Naive thymus-derived CD4-positive, alpha-beta T cell (primary cell): ENCODE measurements at regions not wholly inside any gene's neighbourhood (a gene's known extent, or its start where the extent isn't known, plus 50 kb on each side); places are given as distances from the start of the nearest gene placed in this dataset.

Experiments used
- ATAC-seq: fragments of 150-1000 bp; cut with Tn5 transposase; 2 replicates; pipeline ENCODE4 v1.10.0; 2021; ENCODE audit warnings: mild to moderate bottlenecking, moderate library complexity
- CTCF ChIA-PET: fragments of 350-600 bp; sonication (Branson Sonifier 250); formaldehyde crosslinking; loops from one replicate; lab custom pipeline; 2021; ENCODE audit warnings: antibody characterized with exemption; lab: Charles Lee
- POLR2A ChIA-PET: fragments of 350-600 bp; sonication (Branson Sonifier 250); formaldehyde crosslinking; loops from one replicate; lab custom pipeline; 2021; ENCODE audit warnings: antibody characterized with exemption, inconsistent platforms; lab: Charles Lee
- DNase-seq, 9 donors: peaks; one replicate each; pipeline versions ENCODE4 v3.0.0 to v3.0.0-alpha.2; 2020 to 2022; ENCODE audit warnings: mixed read lengths in 1 of 9
- H3K27ac ChIP-seq: one replicate; pipeline ENCODE4 v1.7.0; 2013; ENCODE audit warnings: mild to moderate bottlenecking, low read depth, low read length, moderate library complexity
- H3K27me3 ChIP-seq, 2 donors: one replicate each; pipeline ENCODE4 v1.7.0; 2013; ENCODE audit warnings: low read length in 2 of 2, mild to moderate bottlenecking in 2 of 2, moderate library complexity in 2 of 2; ENCODE audit not compliant: control insufficient read depth in 2 of 2, insufficient read depth in 2 of 2
- H3K36me3 ChIP-seq, 3 experiments: 1 replicate in 2 of 3; 2 replicates in 1 of 3; pipeline ENCODE4 v1.7.0; 2013; ENCODE audit warnings: low read length in 3 of 3, mild to moderate bottlenecking in 3 of 3, moderate library complexity in 1 of 3; ENCODE audit not compliant: insufficient read depth in 3 of 3, control insufficient read depth in 2 of 3
- H3K4me1 ChIP-seq, 2 donors: one replicate each; pipeline ENCODE4 v1.7.0; 2013; ENCODE audit warnings: low read length in 2 of 2, mild to moderate bottlenecking in 2 of 2, moderate library complexity in 1 of 2; ENCODE audit not compliant: control insufficient read depth in 2 of 2, insufficient read depth in 2 of 2
- H3K4me3 ChIP-seq: 2 replicates; pipeline ENCODE4 v1.7.0; 2013; ENCODE audit warnings: mild to moderate bottlenecking, low read length
- H3K9me3 ChIP-seq, 3 experiments: 1 replicate in 2 of 3; 2 replicates in 1 of 3; pipeline ENCODE4 v1.7.0; 2013; ENCODE audit warnings: low read length in 3 of 3; ENCODE audit not compliant: control insufficient read depth in 2 of 3
- H3K27ac Mint-ChIP-seq, 9 donors: one replicate each; pipeline ENCODE4 v1.8.0; 2020 to 2022; ENCODE audit warnings: mixed read lengths in 9 of 9, mild to moderate bottlenecking in 8 of 9, moderate library complexity in 5 of 9, inconsistent platforms in 2 of 9
- H3K27me3 Mint-ChIP-seq, 5 donors: one replicate each; pipeline ENCODE4 v1.8.0; 2021 to 2022; ENCODE audit warnings: mixed read lengths in 5 of 5, mild to moderate bottlenecking in 1 of 5
- H3K36me3 Mint-ChIP-seq, 5 donors: one replicate each; pipeline ENCODE4 v1.8.0; 2020 to 2022; ENCODE audit warnings: mixed read lengths in 5 of 5, mild to moderate bottlenecking in 3 of 5, inconsistent platforms in 1 of 5
- H3K4me1 Mint-ChIP-seq, 7 donors: one replicate each; pipeline ENCODE4 v1.8.0; 2020 to 2022; ENCODE audit warnings: mixed read lengths in 7 of 7, mild to moderate bottlenecking in 3 of 7, inconsistent platforms in 1 of 7
- H3K4me3 Mint-ChIP-seq, 10 donors: one replicate each; pipeline ENCODE4 v1.8.0; 2020 to 2022; ENCODE audit warnings: mild to moderate bottlenecking in 10 of 10, mixed read lengths in 10 of 10, moderate library complexity in 6 of 10, inconsistent platforms in 2 of 10
- H3K9me3 Mint-ChIP-seq, 11 donors: one replicate each; pipeline ENCODE4 v1.8.0; 2020 to 2022; ENCODE audit warnings: mixed read lengths in 11 of 11, mild to moderate bottlenecking in 4 of 11, inconsistent platforms in 1 of 11, moderate library complexity in 1 of 11
- intact Hi-C, 2 donors: fragments of 100-400 bp; cut with micrococcal nuclease; formaldehyde crosslinking; loops; one replicate each; pipeline ENCODE4 v1.15.1; 2023

DNA sequence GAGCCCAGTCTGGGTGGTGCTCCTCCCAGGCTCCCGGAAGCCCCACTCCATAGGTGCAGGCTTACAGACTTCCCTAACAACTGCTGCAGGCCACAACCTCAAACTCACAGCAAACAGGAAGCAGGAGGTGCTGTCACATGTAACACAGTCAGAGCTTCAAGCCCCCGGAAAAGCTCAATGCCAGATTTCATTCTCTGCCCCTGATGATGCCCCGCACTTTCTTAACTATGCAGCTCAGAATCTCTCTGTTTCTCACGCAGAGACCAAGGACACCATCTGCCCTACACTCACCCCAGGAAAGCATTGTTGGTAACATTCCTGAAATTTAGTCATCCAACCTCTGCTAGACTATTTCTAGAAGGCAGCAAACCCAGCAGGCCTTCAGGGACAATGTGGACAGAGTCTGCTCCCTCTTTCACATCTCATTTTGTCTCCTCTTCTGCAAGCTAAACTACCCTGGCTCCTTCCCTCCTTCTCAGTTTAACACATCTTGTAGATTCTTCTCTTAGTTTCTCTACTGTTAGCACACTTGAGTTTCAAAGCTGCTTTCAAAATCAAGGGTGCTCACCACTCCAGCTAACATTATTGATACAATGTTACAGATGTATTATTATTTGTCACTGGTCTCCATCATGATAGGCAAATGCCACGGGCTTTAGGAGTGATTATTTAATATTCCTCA, 162.5 kb downstream of the KCTD12 start:
- intact Hi-C loops, result loop anchor here in 1 of 2 donors (2.0 kb wide), 1 partner anchor 163 kb away; the partner anchor contains the start of gene KCTD12

DNA sequence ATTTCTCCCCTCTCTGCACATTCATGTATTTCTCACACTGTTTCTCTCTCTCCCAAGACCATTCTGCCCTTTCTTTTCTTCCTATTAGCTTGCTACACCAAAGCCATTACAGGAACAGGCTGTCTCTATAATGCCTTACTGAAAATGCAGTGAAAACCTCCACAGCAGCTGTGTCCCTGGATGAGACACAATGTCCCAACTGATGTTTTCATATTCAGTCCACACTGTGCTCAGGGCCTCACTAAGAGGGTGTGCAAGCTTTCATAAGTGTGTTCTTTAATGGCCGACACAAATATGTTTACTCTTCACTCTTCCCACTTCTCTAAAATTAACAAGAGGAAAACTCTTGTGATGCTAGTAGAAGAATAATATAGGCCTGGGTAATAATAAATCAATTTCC, 163.4 kb downstream of the KCTD12 start:
- DNase-seq (no peak), ATAC-seq (no peak)
- peaks cover 0 to 8% of the 10 kb centered on the region in 2 donors for H3K4me1 ChIP-seq
- intact Hi-C loops, result loop anchor here in 1 of 2 donors (2.0 kb wide), 1 partner anchor 164 kb away; the partner anchor contains the start of gene KCTD12
- Mint-ChIP-seq H3K4me1 (no peaks in the 10 kb centered on the region), H3K27ac (no peak overlapping the region), H3K9me3 (peaks cover 0 to 11% (median 2%) of the 10 kb centered on the region in 11 donors), H3K4me3 (no peak overlapping the region), H3K36me3 (no peaks in the 10 kb centered on the region), H3K27me3 (peaks cover 0 to 3% (median 0%) of the 10 kb centered on the region in 5 donors)
- H3K36me3 ChIP-seq, result no peaks in the 10 kb centered on the region
- no peak overlapping the region for H3K4me3 ChIP-seq
- no peak overlapping the region for H3K27ac ChIP-seq
- no peaks in the 10 kb centered on the region for H3K9me3 ChIP-seq
- CTCF ChIA-PET, result interaction anchor here (2.1 kb wide), 1 partner anchor 12 kb away, joined by 4 read pairs; no protein-coding TSS in a partner anchor
- H3K27me3 ChIP-seq, result no peaks in the 10 kb centered on the region
- POLR2A ChIA-PET, result interaction anchor here (0.6 kb wide), 2 partner anchors 28 to 156 kb away, joined by 3 to 5 read pairs; no protein-coding TSS in a partner anchor

More for the DNA sequence above, 162.5 kb downstream of the KCTD12 start:
- peaks cover 0 to 6% (median 2%) of the 10 kb centered on the region in 11 donors for H3K9me3 Mint-ChIP-seq
- Histone ChIP-seq H3K9me3 (no peaks in the 10 kb centered on the region), H3K4me3 (peak overlapping the region; percentile 22), H3K36me3 (no peaks in the 10 kb centered on the region), H3K27me3 (no peaks in the 10 kb centered on the region), H3K4me1 (peaks cover 0 to 8% of the 10 kb centered on the region in 2 donors), H3K27ac (no peak overlapping the region)
- H3K27me3 Mint-ChIP-seq, result peaks cover 0 to 3% (median 0%) of the 10 kb centered on the region in 5 donors
- H3K4me3 Mint-ChIP-seq, result no peak overlapping the region
- no peak overlapping the region for H3K27ac Mint-ChIP-seq
- ChIA-PET POLR2A (interaction anchor here (1.0 kb wide), 1 partner anchor 160 kb away, joined by 3 read pairs; no protein-coding TSS in a partner anchor), CTCF (interaction anchor here (0.7 to 2.1 kb wide), 2 partner anchors 11 to 180 kb away, joined by 3 to 4 read pairs; no protein-coding TSS in a partner anchor)
- ATAC-seq (peak; percentile 72), DNase-seq (peak in 5 of 9 donors; percentile 15 to 29 (median 26))
- H3K4me1 Mint-ChIP-seq, result no peaks in the 10 kb centered on the region
- no peaks in the 10 kb centered on the region for H3K36me3 Mint-ChIP-seq

DNA sequence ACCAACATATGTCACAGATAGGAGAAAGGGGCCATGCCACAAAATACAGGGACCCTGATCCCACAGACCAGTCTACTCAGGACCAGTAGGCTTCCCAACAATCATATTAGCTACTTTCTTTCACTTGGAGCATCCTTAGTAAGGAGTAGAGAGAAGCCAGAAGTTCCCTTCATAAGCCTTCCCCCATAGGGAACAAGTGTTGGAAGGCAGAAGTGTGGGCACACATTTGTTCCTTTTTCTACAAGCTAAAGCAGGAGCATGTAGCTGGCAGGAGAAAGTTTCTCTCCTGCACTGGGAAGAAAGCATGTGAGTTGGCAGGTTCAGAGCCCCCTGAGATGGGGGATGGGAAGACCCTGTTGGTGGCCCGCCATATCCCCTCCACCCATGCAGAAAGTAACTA, 165.4 kb downstream of the KCTD12 start:
- H3K4me3 Mint-ChIP-seq, result no peak overlapping the region
- CTCF ChIA-PET, result no interaction called here
- H3K9me3 ChIP-seq, result no peaks in the 10 kb centered on the region

DNA sequence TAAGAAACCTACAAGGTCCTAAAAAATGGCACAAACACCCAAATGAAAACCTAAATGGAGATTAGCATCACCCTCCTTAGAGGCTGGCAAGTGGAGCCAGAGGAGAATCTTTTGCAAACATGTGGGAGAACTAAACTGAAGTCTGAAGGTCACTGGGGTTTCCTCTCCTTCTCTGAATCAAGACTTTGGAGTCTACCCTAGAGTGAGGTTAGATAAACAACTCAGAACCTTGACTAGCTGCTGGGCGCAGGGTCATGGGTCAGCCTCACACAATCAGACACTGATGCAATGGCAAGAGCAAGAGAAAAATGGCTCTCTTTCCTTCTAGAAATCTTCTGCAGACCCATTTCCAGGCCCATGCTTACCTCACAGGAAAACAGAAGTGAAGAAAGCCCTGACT, 165.8 kb downstream of the KCTD12 start:
- H3K4me3 ChIP-seq, result no peak overlapping the region
- H3K4me1 Mint-ChIP-seq, result no peaks in the 10 kb centered on the region
- no peaks in the 10 kb centered on the region for H3K9me3 ChIP-seq
- peaks cover 0 to 8% of the 10 kb centered on the region in 2 donors for H3K4me1 ChIP-seq
- no peak overlapping the region for H3K27ac ChIP-seq
- CTCF ChIA-PET, result no interaction called here
- H3K36me3 Mint-ChIP-seq, result no peaks in the 10 kb centered on the region
- peaks cover 0 to 6% (median 0%) of the 10 kb centered on the region in 5 donors for H3K27me3 Mint-ChIP-seq
- H3K36me3 ChIP-seq, result no peaks in the 10 kb centered on the region
- H3K9me3 Mint-ChIP-seq, result peaks cover 0 to 6% (median 0%) of the 10 kb centered on the region in 11 donors
- H3K27me3 ChIP-seq, result no peaks in the 10 kb centered on the region
- no peak overlapping the region for H3K27ac Mint-ChIP-seq
- POLR2A ChIA-PET, result interaction anchor here (0.5 kb wide), 1 partner anchor 1191 kb away, joined by 3 read pairs; no protein-coding TSS in a partner anchor
- DNase-seq, result no peak
- no peak for ATAC-seq
- intact Hi-C loops, result no loop called here
- no peak overlapping the region for H3K4me3 Mint-ChIP-seq

More for the DNA sequence above, 165.4 kb downstream of the KCTD12 start:
- POLR2A ChIA-PET, result no interaction called here
- Mint-ChIP-seq H3K9me3 (peaks cover 0 to 6% (median 0%) of the 10 kb centered on the region in 11 donors), H3K4me1 (no peaks in the 10 kb centered on the region), H3K27me3 (peaks cover 0 to 4% (median 0%) of the 10 kb centered on the region in 5 donors), H3K27ac (no peak overlapping the region), H3K36me3 (no peaks in the 10 kb centered on the region)
- intact Hi-C loops, result no loop called here
- H3K4me1 ChIP-seq, result peaks cover 0 to 8% of the 10 kb centered on the region in 2 donors
- no peak overlapping the region for H3K27ac ChIP-seq
- H3K4me3 ChIP-seq, result no peak overlapping the region
- H3K27me3 ChIP-seq, result no peaks in the 10 kb centered on the region
- DNase-seq (no peak), ATAC-seq (no peak)
- H3K36me3 ChIP-seq, result no peaks in the 10 kb centered on the region

DNA sequence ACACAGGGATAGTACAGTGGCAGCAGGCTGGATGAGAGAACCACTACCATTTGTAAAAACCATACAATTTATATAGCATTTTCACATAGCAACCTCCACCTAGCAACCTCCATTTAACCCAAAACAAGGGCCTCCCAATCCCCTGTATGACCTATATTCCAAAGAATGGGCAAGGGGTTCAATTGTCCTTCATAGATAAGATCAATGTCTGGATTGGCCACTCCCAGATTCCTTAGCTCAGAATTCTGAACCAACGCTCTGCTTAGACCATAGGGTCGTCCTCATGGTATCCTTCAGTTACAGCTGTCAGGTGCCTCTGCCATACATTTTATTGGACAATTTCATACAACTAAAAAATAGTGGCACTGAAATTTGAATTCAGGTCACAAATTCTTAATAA, 166.2 kb downstream of the KCTD12 start:
- Histone ChIP-seq H3K27me3 (no peaks in the 10 kb centered on the region), H3K9me3 (no peaks in the 10 kb centered on the region), H3K4me3 (no peak overlapping the region), H3K36me3 (no peaks in the 10 kb centered on the region), H3K27ac (no peak overlapping the region), H3K4me1 (peaks cover 0 to 8% of the 10 kb centered on the region in 2 donors)
- intact Hi-C loops, result no loop called here
- Mint-ChIP-seq H3K4me3 (no peak overlapping the region), H3K36me3 (no peaks in the 10 kb centered on the region), H3K27ac (peak overlapping the region in 1 of 9 donors; percentile 60), H3K27me3 (peaks cover 0 to 6% (median 0%) of the 10 kb centered on the region in 5 donors), H3K4me1 (no peaks in the 10 kb centered on the region), H3K9me3 (peaks cover 0 to 6% (median 0%) of the 10 kb centered on the region in 11 donors)
- POLR2A ChIA-PET, result interaction anchor here (0.5 to 0.7 kb wide), 2 partner anchors 895 to 1192 kb away, joined by 3 to 4 read pairs; no protein-coding TSS in a partner anchor
- ATAC-seq (no peak), DNase-seq (no peak)
- CTCF ChIA-PET, result no interaction called here

DNA sequence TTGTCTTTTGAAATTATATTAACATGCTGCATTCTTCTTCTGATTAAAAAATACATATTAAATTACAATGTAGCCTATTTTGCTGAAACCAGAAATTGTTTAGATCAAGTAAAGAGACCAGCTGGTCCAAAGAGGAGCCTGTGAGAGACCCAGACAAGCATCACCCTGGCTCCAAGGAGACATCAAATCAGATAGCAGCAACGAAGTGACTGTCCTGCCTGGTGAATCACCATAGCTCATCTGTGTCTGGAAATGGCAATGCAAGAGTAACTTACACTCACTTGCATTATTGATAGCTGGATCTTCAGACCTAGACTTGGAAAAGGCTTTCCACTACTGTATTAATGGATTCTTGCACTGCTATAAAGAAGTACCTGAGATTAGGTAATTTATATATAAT, 169.1 kb downstream of the KCTD12 start:
- H3K9me3 Mint-ChIP-seq, result peaks cover 0 to 6% (median 0%) of the 10 kb centered on the region in 11 donors
- ATAC-seq (no peak), DNase-seq (no peak)
- Histone ChIP-seq H3K27ac (no peak overlapping the region), H3K4me1 (no peaks in the 10 kb centered on the region), H3K36me3 (no peaks in the 10 kb centered on the region), H3K9me3 (no peaks in the 10 kb centered on the region), H3K27me3 (no peaks in the 10 kb centered on the region), H3K4me3 (no peak overlapping the region)
- H3K36me3 Mint-ChIP-seq, result no peaks in the 10 kb centered on the region
- H3K27ac Mint-ChIP-seq, result no peak overlapping the region
- ChIA-PET CTCF (no interaction called here), POLR2A (no interaction called here)
- intact Hi-C loops, result no loop called here
- H3K4me3 Mint-ChIP-seq, result no peak overlapping the region
- H3K27me3 Mint-ChIP-seq, result peaks cover 0 to 6% (median 0%) of the 10 kb centered on the region in 5 donors
- H3K4me1 Mint-ChIP-seq, result no peaks in the 10 kb centered on the region
